HepG2 (cell line): ENCODE measurements at regions not wholly inside any gene's neighbourhood (a gene's known extent, or its start where the extent isn't known, plus 50 kb on each side); places are given as distances from the start of the nearest gene placed in this dataset.

Experiments
- DPF2 ChIP-seq: sonication (generic); formaldehyde crosslinking; IDR thresholded peaks from 2 replicates; pipeline ENCODE4 v1.4.0; 2020; ENCODE audit warnings: mild to moderate bottlenecking, low read depth, missing genetic modification reagents, borderline replicate concordance
- HDAC1 ChIP-seq: sonication (generic); formaldehyde crosslinking; IDR thresholded peaks from 2 replicates; pipeline ENCODE4 v1.5.1; 2020; ENCODE audit warnings: mild to moderate bottlenecking, missing genetic modification reagents
- HDAC2 ChIP-seq: sonication (generic); formaldehyde crosslinking; IDR thresholded peaks from 2 replicates; pipeline ENCODE4 v1.4.0; 2020; ENCODE audit warnings: missing genetic modification reagents
- POLR2A ChIP-seq, 2 experiments: IDR thresholded peaks; 2 replicates each; pipeline ENCODE4 v1.6.1; 2011; ENCODE audit warnings: low read depth in 2 of 2, low read length in 2 of 2, mild to moderate bottlenecking in 1 of 2, moderate library complexity in 1 of 2; ENCODE audit not compliant: insufficient read depth in 1 of 2
- REST ChIP-seq, 2 experiments: IDR thresholded peaks; 2 replicates each; pipeline ENCODE4 v1.6.1; 2011 to 2012; ENCODE audit warnings: low read length in 2 of 2, borderline replicate concordance in 1 of 2, low read depth in 1 of 2, mild to moderate bottlenecking in 1 of 2, moderate library complexity in 1 of 2
- SMAD9 ChIP-seq: sonication (generic); formaldehyde crosslinking; IDR thresholded peaks from 2 replicates; pipeline ENCODE4 v1.5.1; 2020; ENCODE audit warnings: mild to moderate bottlenecking, missing genetic modification reagents
- THAP9 ChIP-seq: sonication (generic); formaldehyde crosslinking; IDR thresholded peaks from 2 replicates; pipeline ENCODE4; 2020; ENCODE audit warnings: missing genetic modification reagents, mild to moderate bottlenecking, borderline replicate concordance
- ZBTB7A ChIP-seq: sonication (generic); formaldehyde crosslinking; IDR thresholded peaks from 2 replicates; pipeline ENCODE4 v1.8.0; 2022; ENCODE audit warnings: mild to moderate bottlenecking, missing genetic modification reagents
- ZFP62 ChIP-seq: sonication (generic); formaldehyde crosslinking; IDR thresholded peaks from 2 replicates; pipeline ENCODE4 v1.4.0; 2020; ENCODE audit warnings: missing genetic modification reagents
- ZNF101 ChIP-seq: sonication (generic); formaldehyde crosslinking; IDR thresholded peaks from 2 replicates; pipeline ENCODE4 v1.4.0; 2020; ENCODE audit warnings: mild to moderate bottlenecking, low read depth, missing genetic modification reagents, borderline replicate concordance

- TF ChIP-seq SMAD9 (CRISPR knock-in tag): no peak
- TF ChIP-seq REST (IDR thresholded peaks at IDR 0.05; ENCODE audit: borderline replicate concordance in 1 of 2, low read depth in 1 of 2, low read length in 2 of 2): no peak
- TF ChIP-seq ZFP62 (CRISPR knock-in tag): no peak
- TF ChIP-seq DPF2 (CRISPR knock-in tag): no peak
- TF ChIP-seq THAP9: no peak
- no peak for TF ChIP-seq POLR2A (IDR thresholded peaks at IDR 0.05; ENCODE audit: insufficient read depth in 1 of 2, low read depth in 2 of 2, low read length in 2 of 2)
- no peak for TF ChIP-seq ZNF101
- no peak for TF ChIP-seq HDAC2
- TF ChIP-seq ZBTB7A (CRISPR knock-in tag): no peak
- TF ChIP-seq HDAC1 (CRISPR knock-in tag): no peak
These were observed 216.4 kb downstream of the MEIS1 start for GRCh38 chr2:66651295-66651694.
